Glutamatergic neuron (in vitro differentiated cells): ENCODE measurements at regions not wholly inside any gene's neighbourhood (a gene's known extent, or its start where the extent isn't known, plus 50 kb on each side); places are given as distances from the start of the nearest gene placed in this dataset.

Experiments used
- DNase-seq: peaks from one replicate; pipeline ENCODE4 v3.0.0; 2022
- H3K27ac Mint-ChIP-seq: one replicate; pipeline ENCODE4 v1.8.0; 2020; ENCODE audit warnings: mild to moderate bottlenecking, mixed read lengths, inconsistent platforms; ENCODE audit not compliant: unreplicated experiment
- H3K27me3 Mint-ChIP-seq: one replicate; pipeline ENCODE4 v1.8.0; 2020; ENCODE audit warnings: mild to moderate bottlenecking, moderate library complexity, mixed read lengths, inconsistent platforms; ENCODE audit not compliant: unreplicated experiment
- H3K36me3 Mint-ChIP-seq: one replicate; pipeline ENCODE4 v1.8.0; 2020; ENCODE audit warnings: mild to moderate bottlenecking, mixed read lengths, inconsistent platforms; ENCODE audit not compliant: unreplicated experiment
- H3K4me1 Mint-ChIP-seq: one replicate; pipeline ENCODE4 v1.8.0; 2020; ENCODE audit warnings: mild to moderate bottlenecking, low read depth, mixed read lengths, inconsistent platforms; ENCODE audit not compliant: unreplicated experiment
- H3K4me3 Mint-ChIP-seq: one replicate; pipeline ENCODE4 v1.8.0; 2020; ENCODE audit warnings: mild to moderate bottlenecking, mixed read lengths, inconsistent platforms; ENCODE audit not compliant: unreplicated experiment
- H3K9me3 Mint-ChIP-seq: one replicate; pipeline ENCODE4 v1.8.0; 2020; ENCODE audit warnings: mild to moderate bottlenecking, moderate library complexity, mixed read lengths, inconsistent platforms; ENCODE audit not compliant: unreplicated experiment
- CTCF ChIP-seq: fragments of 200-600 bp; sonication (generic); IDR thresholded peaks from one replicate; pipeline ENCODE4 v1.5.0; 2021; ENCODE audit not compliant: partially characterized antibody, unreplicated experiment

- no peak for DNase-seq
- H3K27me3 Mint-ChIP-seq: no peaks in the 10 kb centered on the region
- H3K4me3 Mint-ChIP-seq: no peak overlapping the region
- no peaks in the 10 kb centered on the region for H3K4me1 Mint-ChIP-seq
- no peak overlapping the region for H3K27ac Mint-ChIP-seq
- peaks cover 21% of the 10 kb centered on the region for H3K36me3 Mint-ChIP-seq
- H3K9me3 Mint-ChIP-seq: peaks cover 11% of the 10 kb centered on the region
- no peak for TF ChIP-seq CTCF
Observed at GRCh38 chr12:46087916-46088439, 97.6 kb upstream of the SCAF11 start.

- no peak overlapping the region for H3K4me3 Mint-ChIP-seq
Observed at GRCh38 chr12:46084666-46085631, 94.6 kb upstream of the SCAF11 start.

GRCh38 chr12:46082490-46083200, 92.3 kb upstream of the SCAF11 start:
- H3K27me3 Mint-ChIP-seq: no peaks in the 10 kb centered on the region
- peaks cover 14% of the 10 kb centered on the region for H3K9me3 Mint-ChIP-seq
- no peaks in the 10 kb centered on the region for H3K4me1 Mint-ChIP-seq
- TF ChIP-seq CTCF: no peak
- H3K36me3 Mint-ChIP-seq: peaks cover 23% of the 10 kb centered on the region
- no peak overlapping the region for H3K4me3 Mint-ChIP-seq
- H3K27ac Mint-ChIP-seq: no peak overlapping the region
- DNase-seq: no peak

More at GRCh38 chr12:46084666-46085631, 94.6 kb upstream of the SCAF11 start:
- H3K27ac Mint-ChIP-seq: no peak overlapping the region
- H3K4me1 Mint-ChIP-seq: no peaks in the 10 kb centered on the region
- H3K27me3 Mint-ChIP-seq: no peaks in the 10 kb centered on the region
- H3K9me3 Mint-ChIP-seq: peaks cover 14% of the 10 kb centered on the region
- no peak for TF ChIP-seq CTCF
- peaks cover 21% of the 10 kb centered on the region for H3K36me3 Mint-ChIP-seq
- DNase-seq: no peak

- no peak overlapping the region for H3K27ac Mint-ChIP-seq
- peaks cover 1% of the 10 kb centered on the region for H3K36me3 Mint-ChIP-seq
- H3K4me3 Mint-ChIP-seq: no peak overlapping the region
- no peaks in the 10 kb centered on the region for H3K27me3 Mint-ChIP-seq
- no peak for DNase-seq
- no peaks in the 10 kb centered on the region for H3K4me1 Mint-ChIP-seq
- no peak for TF ChIP-seq CTCF
- H3K9me3 Mint-ChIP-seq: peaks cover 2% of the 10 kb centered on the region
Observed at GRCh38 chr12:46073321-46073720, 82.9 kb upstream of the SCAF11 start.
